Gastroesophageal sphincter (tissue), 3 donors: ENCODE measurements at regions not wholly inside any gene's neighbourhood (a gene's known extent, or its start where the extent isn't known, plus 50 kb on each side); places are given as distances from the start of the nearest gene placed in this dataset.

Source experiments
- CTCF ChIP-seq, 4 experiments: fragments of 200-600 bp in 2 of 4; fragments of 450-650 bp in 2 of 4; sonication (generic) in 1 of 4; IDR thresholded peaks; one replicate each; pipeline ENCODE4 v1.5.1; 2017 to 2019; ENCODE audit warnings: antibody characterized with exemption in 4 of 4, mild to moderate bottlenecking in 2 of 4, moderate library complexity in 2 of 4
- EP300 ChIP-seq: sonication (generic); formaldehyde crosslinking; IDR thresholded peaks from one replicate; pipeline ENCODE4 v1.6.1; 2017; ENCODE audit warnings: antibody characterized with exemption, mild to moderate bottlenecking
- POLR2A ChIP-seq, 2 donors: fragments of 450-650 bp; IDR thresholded peaks; one replicate each; pipeline ENCODE4 v1.6.1; 2017; ENCODE audit warnings: antibody characterized with exemption in 2 of 2, mild to moderate bottlenecking in 2 of 2, moderate library complexity in 1 of 2
- POLR2AphosphoS5 ChIP-seq: sonication (generic); formaldehyde crosslinking; IDR thresholded peaks from one replicate; pipeline ENCODE4 v1.6.1; 2017; ENCODE audit warnings: antibody characterized with exemption

DNA sequence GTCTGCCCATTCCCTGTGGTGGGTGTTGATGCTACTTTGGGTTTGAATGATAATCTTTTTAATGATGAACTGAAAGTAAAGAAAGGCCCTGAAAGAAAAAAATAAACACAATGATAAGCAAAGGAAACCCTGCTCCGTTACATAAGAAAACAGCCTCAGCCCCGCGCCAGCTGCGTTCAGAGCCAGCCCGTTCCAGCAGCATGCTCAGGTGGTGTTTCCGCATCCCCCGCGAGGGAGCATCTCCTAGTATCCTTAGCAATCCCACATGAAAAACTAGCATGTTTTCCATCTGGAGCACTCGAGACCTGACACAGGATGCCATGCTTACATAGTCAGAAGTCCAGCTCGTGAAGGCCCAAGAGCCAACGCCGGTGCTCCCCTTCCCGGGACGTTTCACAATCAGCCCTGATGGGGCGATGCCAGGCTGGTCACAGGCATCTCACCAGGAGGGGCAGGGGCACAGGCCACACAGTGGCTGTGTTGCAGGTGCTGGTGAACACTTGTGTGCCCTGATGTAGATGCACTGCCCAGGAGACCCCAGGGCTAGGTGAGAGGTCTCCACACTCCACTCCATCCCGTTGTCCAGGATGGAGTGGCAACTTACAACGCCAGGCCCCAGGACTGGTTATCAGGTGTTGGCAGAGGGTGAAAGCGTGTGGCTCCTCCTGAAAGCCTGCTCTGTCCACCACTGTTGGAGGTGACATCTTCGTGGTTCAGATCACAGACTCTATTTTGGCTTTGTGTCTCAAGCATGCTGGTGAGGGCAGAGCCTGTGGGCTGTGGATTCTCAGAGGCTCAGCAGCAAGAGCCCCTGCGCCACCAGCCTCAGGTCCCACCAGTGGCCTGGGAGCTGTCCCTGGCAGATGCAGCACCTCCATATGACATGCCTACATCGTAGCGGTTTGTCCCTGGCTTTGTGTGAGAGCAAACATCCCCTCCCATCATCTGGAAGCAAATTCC lies 246.8 kb upstream of the IRX1 start:
- TF ChIP-seq POLR2AphosphoS5 (no peak), CTCF (IDR thresholded peaks at IDR 0.05) (no peak), POLR2A (IDR thresholded peaks at IDR 0.05) (no peak), EP300 (no peak)
